HG03378 (cell line): ENCODE measurements at regions not wholly inside any gene's neighbourhood (a gene's known extent, or its start where the extent isn't known, plus 50 kb on each side); places are given as distances from the start of the nearest gene placed in this dataset.

Source experiments
- ATAC-seq: cut with Tn5 transposase; IDR thresholded peaks from one replicate; pipeline ENCODE4 v1.9.1; 2021; ENCODE audit warnings: mild to moderate bottlenecking, moderate library complexity; ENCODE audit not compliant: unreplicated experiment

- no peak for ATAC-seq
Measured at GRCh38 chr10:10613656-10614244, 403.9 kb upstream of the CELF2 start.

- no peak for ATAC-seq
Measured at GRCh38 chr10:10617686-10618085, 400.0 kb upstream of the CELF2 start.

GRCh38 chr10:10618139-10618538 lies 399.5 kb upstream of the CELF2 start:
- ATAC-seq: no peak

GRCh38 chr10:10623958-10624566 lies 393.6 kb upstream of the CELF2 start:
- ATAC-seq: no peak

GRCh38 chr10:10624567-10624962 lies 393.1 kb upstream of the CELF2 start:
- no peak for ATAC-seq

- no peak for ATAC-seq
Measured at GRCh38 chr10:10625491-10625890, 392.2 kb upstream of the CELF2 start.

- no peak for ATAC-seq
Measured at GRCh38 chr10:10626734-10627133, 390.9 kb upstream of the CELF2 start.

- no peak for ATAC-seq
Measured at GRCh38 chr10:10627414-10627813, 390.3 kb upstream of the CELF2 start.

GRCh38 chr10:10629512-10629911 lies 388.2 kb upstream of the CELF2 start:
- no peak for ATAC-seq

- ATAC-seq: no peak
Measured at GRCh38 chr10:10630281-10630680, 387.4 kb upstream of the CELF2 start.

- ATAC-seq: no peak
Measured at GRCh38 chr10:10630782-10631181, 386.9 kb upstream of the CELF2 start.

- no peak for ATAC-seq
Measured at GRCh38 chr10:10642189-10642588, 375.5 kb upstream of the CELF2 start.

- no peak for ATAC-seq
Measured at GRCh38 chr10:10642751-10643150, 374.9 kb upstream of the CELF2 start.

GRCh38 chr10:10644008-10644646 lies 373.5 kb upstream of the CELF2 start:
- ATAC-seq: no peak

- no peak for ATAC-seq
Measured at GRCh38 chr10:10644676-10645385, 372.8 kb upstream of the CELF2 start.

- ATAC-seq: no peak
Measured at GRCh38 chr10:10647331-10647730, 370.3 kb upstream of the CELF2 start.

GRCh38 chr10:10657139-10657760 lies 360.4 kb upstream of the CELF2 start:
- no peak for ATAC-seq

- no peak for ATAC-seq
Measured at GRCh38 chr10:10658172-10658785, 359.4 kb upstream of the CELF2 start.

- no peak for ATAC-seq
Measured at GRCh38 chr10:10660054-10660453, 357.6 kb upstream of the CELF2 start.

- ATAC-seq: no peak
Measured at GRCh38 chr10:10661176-10661575, 356.5 kb upstream of the CELF2 start.
